WTC11 (cell line): ENCODE measurements at regions not wholly inside any gene's neighbourhood (a gene's known extent, or its start where the extent isn't known, plus 50 kb on each side); places are given as distances from the start of the nearest gene placed in this dataset.

ENCODE experiments used
- CTCF ChIP-seq: fragments of 200-600 bp; IDR thresholded peaks from 2 replicates; pipeline ENCODE4 v1.8.0; 2022; ENCODE audit warnings: antibody characterized with exemption
- NR3C1 ChIP-seq: sonication (generic); formaldehyde crosslinking; conservative IDR thresholded peaks from 2 replicates; pipeline ENCODE4 v1.8.1; 2023; ENCODE audit warnings: low read depth, mild to moderate bottlenecking, missing genetic modification reagents

GRCh38 chr5:9831823-9832222, 201.7 kb upstream of the TAS2R1 start:
- TF ChIP-seq CTCF, result no peak
- no peak for TF ChIP-seq NR3C1 (CRISPR knock-in tag)
